ENCODE measurements at regions not wholly inside any gene's neighbourhood (a gene's known extent, or its start where the extent isn't known, plus 50 kb on each side); places are given as distances from the start of the nearest gene placed in this dataset.

DNA sequence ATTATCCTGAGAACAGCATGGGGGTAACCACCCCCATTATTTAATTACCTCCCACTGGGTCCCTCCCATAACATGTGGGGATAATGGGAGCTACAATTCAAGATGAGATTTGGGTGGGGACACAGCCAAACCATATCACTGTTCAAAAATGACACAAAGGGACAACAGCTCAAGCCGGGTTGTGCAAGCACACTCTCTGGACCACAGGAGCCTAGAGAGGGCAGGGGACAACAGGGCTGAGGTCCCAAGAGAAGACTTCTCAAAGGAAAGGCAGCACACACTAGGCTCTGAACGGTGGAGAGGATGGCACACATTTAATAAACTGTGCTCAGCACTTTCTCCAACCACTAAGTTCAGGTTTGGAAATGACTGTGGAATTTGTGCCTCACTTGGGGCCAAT, 122.1 kb upstream of the PKDCC start:
- no peak for TF ChIP-seq CTCF (IDR thresholded peaks at IDR 0.05)
- TF ChIP-seq POLR2A (IDR thresholded peaks at IDR 0.05) = no peak
